Endothelial cell (in vitro differentiated cells): ENCODE measurements at regions not wholly inside any gene's neighbourhood (a gene's known extent, or its start where the extent isn't known, plus 50 kb on each side); places are given as distances from the start of the nearest gene placed in this dataset.

ENCODE experiments used
- DNase-seq: peaks from one replicate; pipeline ENCODE4 v3.0.0; 2021; ENCODE audit warnings: low spot score
- H3K27ac Mint-ChIP-seq: one replicate; pipeline ENCODE4 v1.8.0; 2021; ENCODE audit warnings: mixed read lengths, inconsistent platforms; ENCODE audit not compliant: unreplicated experiment
- H3K27me3 Mint-ChIP-seq: one replicate; pipeline ENCODE4 v1.8.0; 2021; ENCODE audit warnings: mild to moderate bottlenecking, moderate library complexity, mixed read lengths, inconsistent platforms; ENCODE audit not compliant: unreplicated experiment
- H3K36me3 Mint-ChIP-seq: one replicate; pipeline ENCODE4 v1.8.0; 2021; ENCODE audit warnings: mild to moderate bottlenecking, low read depth, mixed read lengths, inconsistent platforms; ENCODE audit not compliant: unreplicated experiment
- H3K4me1 Mint-ChIP-seq: one replicate; pipeline ENCODE4 v1.8.0; 2021; ENCODE audit warnings: mild to moderate bottlenecking, mixed read lengths, inconsistent platforms; ENCODE audit not compliant: unreplicated experiment
- H3K4me3 Mint-ChIP-seq: one replicate; pipeline ENCODE4 v1.8.0; 2021; ENCODE audit warnings: mild to moderate bottlenecking, mixed read lengths, inconsistent platforms; ENCODE audit not compliant: unreplicated experiment
- H3K9me3 Mint-ChIP-seq: one replicate; pipeline ENCODE4 v1.8.0; 2021; ENCODE audit warnings: mixed read lengths, inconsistent platforms; ENCODE audit not compliant: unreplicated experiment
- CTCF ChIP-seq: fragments of 200-600 bp; sonication (generic); IDR thresholded peaks from one replicate; pipeline ENCODE4 v1.5.0; 2021; ENCODE audit warnings: antibody characterized with exemption; ENCODE audit not compliant: unreplicated experiment

- no peaks in the 10 kb centered on the region for H3K27me3 Mint-ChIP-seq
- no peaks in the 10 kb centered on the region for H3K9me3 Mint-ChIP-seq
- no peak overlapping the region for H3K4me3 Mint-ChIP-seq
- no peak for DNase-seq
- no peaks in the 10 kb centered on the region for H3K36me3 Mint-ChIP-seq
- no peak for TF ChIP-seq CTCF
- H3K4me1 Mint-ChIP-seq: no peaks in the 10 kb centered on the region
- no peak overlapping the region for H3K27ac Mint-ChIP-seq
Observed at GRCh38 chr2:18357537-18357936, 202.9 kb downstream of the RDH14 start.

GRCh38 chr2:18356676-18357075 lies 203.8 kb downstream of the RDH14 start:
- no peak overlapping the region for H3K4me3 Mint-ChIP-seq
- TF ChIP-seq CTCF: no peak
- H3K9me3 Mint-ChIP-seq: no peaks in the 10 kb centered on the region
- H3K36me3 Mint-ChIP-seq: no peaks in the 10 kb centered on the region
- no peak overlapping the region for H3K27ac Mint-ChIP-seq
- no peak for DNase-seq
- no peaks in the 10 kb centered on the region for H3K4me1 Mint-ChIP-seq
- H3K27me3 Mint-ChIP-seq: no peaks in the 10 kb centered on the region

GRCh38 chr2:18349421-18349820 lies 211.0 kb downstream of the RDH14 start:
- Mint-ChIP-seq H3K36me3 (no peaks in the 10 kb centered on the region), H3K27me3 (no peaks in the 10 kb centered on the region), H3K27ac (no peak overlapping the region), H3K9me3 (no peaks in the 10 kb centered on the region), H3K4me1 (no peaks in the 10 kb centered on the region), H3K4me3 (no peak overlapping the region)
- no peak for DNase-seq
- no peak for TF ChIP-seq CTCF

GRCh38 chr2:18346874-18347273 lies 213.6 kb downstream of the RDH14 start:
- H3K4me1 Mint-ChIP-seq: no peaks in the 10 kb centered on the region
- no peaks in the 10 kb centered on the region for H3K36me3 Mint-ChIP-seq
- no peak for TF ChIP-seq CTCF
- no peak overlapping the region for H3K27ac Mint-ChIP-seq
- H3K4me3 Mint-ChIP-seq: no peak overlapping the region
- H3K27me3 Mint-ChIP-seq: peaks cover 1% of the 10 kb centered on the region
- H3K9me3 Mint-ChIP-seq: no peaks in the 10 kb centered on the region
- no peak for DNase-seq

GRCh38 chr2:18346344-18346743 lies 214.1 kb downstream of the RDH14 start:
- no peak for DNase-seq
- no peak overlapping the region for H3K27ac Mint-ChIP-seq
- no peaks in the 10 kb centered on the region for H3K4me1 Mint-ChIP-seq
- no peak for TF ChIP-seq CTCF
- H3K9me3 Mint-ChIP-seq: no peaks in the 10 kb centered on the region
- H3K27me3 Mint-ChIP-seq: peaks cover 1% of the 10 kb centered on the region
- H3K4me3 Mint-ChIP-seq: no peak overlapping the region
- H3K36me3 Mint-ChIP-seq: no peaks in the 10 kb centered on the region
